ENCODE measurements at regions not wholly inside any gene's neighbourhood (a gene's known extent, or its start where the extent isn't known, plus 50 kb on each side); places are given as distances from the start of the nearest gene placed in this dataset.

GRCh38 chr20:17787816-17788215 is 88.0 kb downstream of the BANF2 start:
- TF ChIP-seq POLR2A (IDR thresholded peaks at IDR 0.05) (no peak), CTCF (IDR thresholded peaks at IDR 0.05) (no peak), POLR2AphosphoS5 (IDR thresholded peaks at IDR 0.05) (no peak)

Measured in suprapubic skin (tissue), 4 donors.